KG1 (cell line): ENCODE measurements at regions not wholly inside any gene's neighbourhood (a gene's known extent, or its start where the extent isn't known, plus 50 kb on each side); places are given as distances from the start of the nearest gene placed in this dataset.
A peak's percentile ranks its signal among the peaks of the same experiment; 100 is the strongest.
"Not testable (repeated sequence)": the region's sequence is repeated elsewhere in the genome, so short reads cannot be mapped to it uniquely, and the experiment has no call there.

ENCODE experiments used
- DNase-seq: peaks from one replicate; lab custom pipeline; 2025; lab: John Stamatoyannopoulos, UW

DNA sequence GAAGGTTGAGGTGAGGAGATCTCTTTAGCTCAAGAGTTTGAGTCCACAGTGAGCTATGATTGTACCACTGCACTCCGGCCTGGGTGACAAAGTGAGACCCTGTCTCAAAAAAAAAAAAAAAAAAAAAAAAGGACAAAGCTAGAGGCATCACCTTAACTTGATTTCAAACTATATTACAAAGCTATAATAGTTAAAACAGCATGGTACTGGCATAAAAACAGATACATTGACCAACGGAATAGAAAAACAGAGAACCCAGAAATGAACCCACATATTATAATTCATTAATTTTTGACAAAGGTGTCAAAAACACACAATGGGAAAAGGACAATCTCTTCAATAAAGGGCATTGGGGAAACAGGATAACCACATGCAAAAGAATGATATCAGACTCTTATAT, 50.8 kb upstream of the MBOAT1 start:
- DNase-seq = no peak

DNA sequence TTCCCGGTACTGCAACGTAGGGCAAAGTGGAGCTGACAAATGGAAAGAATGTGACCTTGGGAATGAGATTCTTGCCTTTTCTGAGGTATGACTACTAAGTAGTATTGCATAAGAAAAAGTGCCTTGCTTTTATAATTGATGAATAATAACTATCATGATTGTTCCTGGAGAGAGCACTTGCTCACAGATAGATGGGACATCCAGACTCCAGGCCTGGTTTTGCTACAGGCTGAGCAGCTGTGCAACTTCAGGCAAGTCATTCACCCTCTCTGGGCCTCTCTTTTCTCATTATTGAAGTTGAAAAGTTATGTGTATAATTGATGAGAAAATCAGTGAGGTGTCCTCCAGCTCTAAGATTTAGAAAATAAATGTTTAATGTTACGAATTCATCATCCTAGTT, 53.6 kb upstream of the MBOAT1 start:
- DNase-seq = no peak

DNA sequence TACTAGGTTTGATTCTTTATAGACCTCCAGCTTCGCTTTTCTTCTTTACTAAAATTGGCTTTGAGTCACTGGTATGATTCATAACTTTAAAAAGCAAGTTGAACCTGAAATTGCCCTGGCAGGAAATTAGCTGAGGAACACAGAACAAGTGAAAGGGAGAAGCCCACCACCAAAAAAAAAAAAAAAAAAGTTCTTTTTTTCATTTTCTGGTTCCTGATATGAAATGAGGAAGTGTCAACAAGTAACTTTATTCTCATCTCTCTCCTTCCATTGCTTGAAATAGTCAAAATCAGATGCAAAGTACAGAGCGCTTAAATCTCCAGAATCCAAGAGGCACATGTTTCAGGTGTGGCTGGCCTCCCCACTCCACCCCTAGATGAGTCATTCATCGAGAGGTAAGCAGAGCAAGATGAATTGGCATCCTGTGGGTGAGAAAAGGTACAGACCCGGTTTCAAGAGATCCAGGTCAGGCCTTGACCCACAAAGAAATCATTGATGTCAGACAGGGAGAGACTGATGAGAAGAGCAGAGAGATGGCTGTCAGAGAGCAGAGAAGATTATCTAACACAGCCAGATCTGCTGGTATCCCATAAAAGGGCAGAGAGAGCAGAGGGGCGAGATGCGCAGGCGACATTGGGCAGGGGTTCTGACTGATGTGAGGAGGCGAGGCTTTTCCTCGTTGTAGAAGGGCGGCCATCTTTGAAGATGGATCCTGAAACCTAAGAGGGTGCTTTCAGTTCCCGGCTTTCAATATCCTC, 54.8 kb upstream of the MBOAT1 start:
- peak; percentile 11 for DNase-seq

DNA sequence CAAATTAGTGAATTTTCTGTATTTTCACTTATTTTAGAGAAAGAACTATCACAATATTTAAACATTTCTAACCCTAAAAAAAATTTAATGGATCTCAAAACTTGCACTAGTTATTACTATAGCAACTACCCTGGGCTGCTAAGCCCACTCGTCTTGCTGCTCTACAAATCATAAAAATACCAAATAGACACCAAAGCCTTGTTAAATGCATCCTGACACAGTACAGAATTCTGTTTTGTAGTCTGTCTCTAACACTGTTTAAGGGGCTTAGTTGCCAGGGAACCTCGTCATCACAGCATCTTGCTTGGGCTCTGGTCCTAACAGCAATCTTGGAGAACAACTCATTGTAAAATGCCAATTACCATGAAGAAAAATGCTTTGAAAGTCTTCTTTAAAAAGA, 56.9 kb upstream of the MBOAT1 start:
- no peak for DNase-seq

DNA sequence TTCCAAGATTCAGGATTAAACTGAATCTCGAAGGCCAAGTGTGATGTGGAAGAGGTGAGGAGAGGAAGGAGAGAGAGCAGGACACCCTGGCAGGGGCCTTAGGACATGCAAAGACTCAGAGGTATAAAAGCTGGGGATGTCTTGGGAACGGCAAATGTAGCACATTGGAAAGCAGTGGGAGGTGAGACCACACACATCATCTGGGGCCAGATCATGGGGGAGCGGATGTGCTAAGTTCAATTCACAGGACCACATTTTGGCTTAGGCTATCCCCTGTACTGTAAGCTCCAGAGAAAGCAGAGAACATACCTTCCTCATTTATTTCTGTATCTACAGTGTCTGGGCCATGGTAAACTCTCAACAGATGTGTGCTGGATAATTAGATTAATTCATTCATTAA, 59.5 kb upstream of the MBOAT1 start:
- DNase-seq = no peak

DNA sequence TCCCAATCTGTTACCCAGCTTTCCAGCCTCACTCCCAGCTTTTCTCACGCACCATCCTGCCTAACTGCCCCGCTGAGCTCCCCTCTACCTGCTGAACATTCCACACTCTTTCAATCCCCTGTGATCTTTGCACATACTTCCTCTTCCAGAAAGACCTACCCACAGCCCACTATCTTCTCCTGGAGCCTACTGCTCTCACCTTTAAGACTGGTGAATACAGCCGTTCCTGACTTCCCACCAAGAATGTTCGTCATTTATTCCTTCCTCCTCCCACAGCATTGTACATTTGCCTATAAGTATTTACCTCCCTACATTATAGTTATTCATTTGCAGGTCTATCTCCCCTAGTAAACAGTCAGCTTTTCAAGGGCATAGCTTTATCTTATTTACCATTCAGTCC, 61.9 kb upstream of the MBOAT1 start:
- DNase-seq = no peak

DNA sequence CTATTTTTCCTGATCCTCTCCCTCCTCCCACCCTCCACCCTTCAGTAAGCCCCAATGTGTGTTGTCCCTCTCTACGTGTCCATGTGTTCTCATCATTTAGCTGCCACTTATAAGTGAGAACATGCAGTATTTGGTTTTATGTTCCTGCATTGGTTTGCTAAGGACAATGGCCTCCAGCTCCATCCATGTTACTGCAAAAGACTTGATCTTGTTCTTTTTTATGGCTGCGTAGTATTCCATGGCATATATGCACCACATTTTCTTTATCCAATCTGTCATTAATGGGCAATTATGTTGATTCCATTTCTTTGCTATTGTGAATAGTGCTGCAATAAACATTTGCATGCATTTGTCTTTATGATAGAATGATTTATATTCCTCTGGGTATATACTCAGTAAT, 63.6 kb upstream of the MBOAT1 start:
- DNase-seq = not testable (repeated sequence)

DNA sequence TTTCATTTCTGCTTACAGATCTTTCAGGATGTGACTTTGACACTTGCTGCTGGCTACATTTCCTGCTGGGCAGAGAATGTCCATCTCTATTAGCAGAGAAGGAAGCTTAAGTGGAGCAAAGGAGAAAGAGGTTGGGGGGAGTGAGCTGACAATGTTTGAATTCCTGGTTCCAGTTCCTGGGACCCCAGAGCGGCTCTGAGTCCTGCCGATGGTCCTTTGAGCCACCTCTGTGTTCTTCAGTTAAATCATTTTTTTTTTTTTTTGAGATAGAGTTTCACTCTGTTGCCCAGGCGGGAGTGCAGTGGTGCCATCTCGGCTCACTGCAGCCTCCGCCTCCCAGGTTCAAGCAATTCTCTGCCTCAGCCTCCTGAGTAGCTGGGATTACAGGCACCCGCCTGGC, 65.5 kb upstream of the MBOAT1 start:
- not testable (repeated sequence) for DNase-seq

DNA sequence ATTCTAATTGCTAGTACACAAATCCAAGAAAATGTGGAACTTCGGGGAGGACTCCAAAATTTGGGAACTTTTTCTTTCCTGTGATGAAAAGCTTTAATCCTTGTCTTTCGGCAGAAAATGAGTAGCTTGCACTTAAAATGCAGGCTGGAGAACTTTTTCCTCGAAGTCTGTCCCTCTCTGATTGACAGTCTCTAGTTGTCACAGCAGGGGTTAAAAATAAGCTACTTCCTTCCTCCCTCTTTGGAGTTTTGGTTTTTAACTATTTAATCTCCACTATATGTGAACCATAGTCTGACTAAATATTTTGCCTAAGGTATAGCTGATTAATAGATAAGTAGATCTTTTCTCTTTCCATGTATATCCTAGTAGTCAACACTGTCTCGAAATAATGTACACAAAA, 66.8 kb upstream of the MBOAT1 start:
- no peak for DNase-seq

DNA sequence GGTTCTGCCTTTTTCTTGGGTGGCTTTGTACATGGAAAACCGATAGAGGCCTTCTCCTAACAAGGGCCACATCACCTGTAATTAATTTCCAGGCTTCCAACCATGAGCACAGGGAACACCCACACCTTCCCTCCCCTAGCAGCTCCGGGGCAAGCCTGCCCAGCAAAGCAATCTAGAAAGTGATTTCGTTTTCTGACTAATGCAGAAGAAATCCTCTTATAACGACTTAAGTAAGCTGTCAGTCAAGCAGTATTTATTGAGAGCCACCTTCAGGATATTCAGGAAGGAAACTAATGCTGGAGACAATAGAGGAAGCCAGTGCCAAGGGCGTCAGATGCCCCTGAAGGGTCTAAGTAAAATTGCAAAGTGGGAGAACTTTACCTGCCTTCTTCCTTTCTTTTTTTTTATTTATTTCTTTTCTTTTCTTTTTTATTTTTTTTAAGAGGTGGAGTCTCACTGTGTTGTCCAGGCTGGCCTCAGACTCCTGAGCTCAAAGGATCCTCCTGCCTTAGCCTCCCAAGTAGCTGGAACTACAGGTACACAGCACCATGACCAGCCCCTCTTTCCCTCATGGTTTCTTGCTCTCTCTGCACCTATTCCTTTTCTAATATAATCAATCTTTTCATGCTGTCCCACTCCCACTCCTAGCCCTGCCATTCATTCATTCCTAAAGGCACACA, 67.5 kb upstream of the MBOAT1 start:
- no peak for DNase-seq

DNA sequence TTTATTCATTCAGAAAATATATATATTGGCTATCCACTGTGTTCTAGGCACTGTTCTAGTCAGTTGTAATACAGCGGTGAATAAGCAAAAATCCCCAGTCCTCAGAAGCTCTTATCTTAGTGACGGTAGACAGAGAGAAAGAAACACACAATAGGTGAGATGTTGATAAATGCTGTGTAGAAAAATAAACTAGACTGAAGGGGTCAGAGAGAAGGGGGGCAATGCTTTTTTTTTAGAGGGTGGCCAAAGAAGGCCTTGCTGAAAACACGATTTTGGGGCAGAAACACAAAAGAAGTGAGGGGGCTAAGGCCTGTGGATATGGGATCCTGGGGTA, 68.0 kb upstream of the MBOAT1 start:
- DNase-seq = no peak

DNA sequence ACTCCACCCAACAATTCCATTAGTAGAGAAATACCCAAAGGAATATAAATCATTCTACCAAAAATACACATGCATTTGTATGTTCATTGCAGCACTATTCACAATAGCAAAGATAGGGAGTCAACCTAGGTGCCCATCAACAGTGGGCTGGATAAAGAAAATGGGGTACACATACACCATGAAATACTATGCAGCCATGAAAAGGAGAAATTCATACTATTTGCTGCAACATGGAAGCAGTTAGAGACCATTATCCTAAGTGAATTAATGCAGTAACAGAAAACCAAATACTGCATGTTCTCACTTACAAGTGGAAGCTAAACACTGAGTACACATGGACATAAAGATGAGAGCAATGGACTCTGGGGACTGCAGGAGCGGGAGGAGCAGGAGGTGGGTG, 72.4 kb upstream of the MBOAT1 start:
- no peak for DNase-seq

DNA sequence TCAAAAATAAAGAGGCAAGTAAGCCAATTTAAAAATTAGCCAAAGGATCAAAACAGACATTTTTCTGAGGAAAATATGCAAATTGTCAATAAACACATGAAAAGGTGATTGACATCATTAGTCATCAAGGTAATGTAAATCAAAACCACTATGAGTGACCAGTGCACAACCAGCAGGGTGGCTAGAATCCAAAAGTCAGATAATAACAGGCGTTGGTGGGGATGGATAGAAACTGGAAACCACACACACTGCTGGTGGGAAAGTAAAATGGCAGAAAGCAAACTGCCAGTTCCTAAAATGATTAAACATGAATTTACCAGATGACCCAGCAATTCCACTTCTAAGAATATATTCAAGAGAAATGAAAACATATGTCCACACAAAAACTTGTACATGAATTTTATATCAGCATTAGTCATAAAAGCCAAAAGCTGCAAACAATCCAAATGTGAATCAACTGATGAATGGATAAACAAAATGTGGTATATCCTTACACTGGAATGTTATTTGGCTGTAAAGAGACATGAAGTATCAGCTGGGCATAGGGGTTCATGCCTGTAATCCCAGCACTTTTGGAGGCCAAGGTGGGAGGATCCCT, 74.8 kb upstream of the MBOAT1 start:
- DNase-seq = no peak

DNA sequence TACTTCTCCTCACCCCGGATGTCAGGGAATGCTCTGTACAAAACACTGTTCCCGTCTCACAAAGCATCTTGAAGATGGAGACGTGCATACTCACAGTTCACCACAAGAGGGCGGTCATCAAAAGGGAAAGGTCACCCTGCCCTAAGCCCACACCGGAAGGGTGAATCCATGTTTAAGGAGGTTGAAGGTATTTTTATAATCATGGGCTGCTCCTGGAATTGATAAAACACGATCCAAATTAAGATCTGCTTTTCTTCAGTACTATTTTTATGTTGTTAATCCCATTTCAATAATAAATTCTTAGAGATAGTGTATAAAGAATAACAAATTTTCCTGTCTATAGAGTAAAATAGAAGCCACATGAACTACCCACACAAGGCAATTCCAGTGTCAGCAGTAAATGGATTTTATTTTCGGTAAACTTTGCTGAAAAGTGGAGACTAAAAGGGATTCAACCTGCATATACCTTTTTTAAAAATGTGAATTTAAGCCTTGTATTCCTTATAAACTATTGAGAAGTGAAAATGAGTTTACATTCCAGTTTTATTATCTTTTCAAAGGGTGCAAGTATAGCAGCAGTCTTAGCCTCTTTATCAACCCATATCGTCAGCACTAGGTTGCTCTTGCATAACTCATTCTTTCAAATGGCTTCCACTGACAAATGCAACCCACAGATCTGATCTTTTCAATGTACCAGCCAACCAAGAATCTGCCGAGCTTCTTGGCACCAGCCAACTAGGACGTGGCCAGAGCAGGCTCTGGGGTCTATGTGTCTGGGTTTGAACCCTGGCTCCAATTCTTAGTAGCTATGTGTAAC, 79.7 kb upstream of the MBOAT1 start:
- DNase-seq = peak; percentile 60

DNA sequence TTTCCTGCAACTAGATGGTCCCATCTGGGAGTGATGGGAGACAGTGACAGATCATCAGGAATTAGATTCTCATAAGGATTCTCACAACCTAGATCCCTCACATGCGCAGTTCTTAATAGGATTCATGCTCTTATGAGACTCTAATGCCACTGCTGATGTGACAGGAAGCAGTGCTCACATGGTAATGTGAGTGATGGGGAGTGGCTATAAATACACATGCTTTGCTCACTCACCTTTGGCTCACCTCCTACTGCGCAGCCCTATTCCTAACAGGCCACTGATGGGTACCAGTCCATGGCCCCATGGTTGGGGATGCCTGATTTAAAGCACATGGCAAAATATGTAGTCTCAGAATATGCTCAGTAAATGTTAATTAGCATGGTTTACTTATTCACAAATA, 80.6 kb upstream of the MBOAT1 start:
- no peak for DNase-seq

DNA sequence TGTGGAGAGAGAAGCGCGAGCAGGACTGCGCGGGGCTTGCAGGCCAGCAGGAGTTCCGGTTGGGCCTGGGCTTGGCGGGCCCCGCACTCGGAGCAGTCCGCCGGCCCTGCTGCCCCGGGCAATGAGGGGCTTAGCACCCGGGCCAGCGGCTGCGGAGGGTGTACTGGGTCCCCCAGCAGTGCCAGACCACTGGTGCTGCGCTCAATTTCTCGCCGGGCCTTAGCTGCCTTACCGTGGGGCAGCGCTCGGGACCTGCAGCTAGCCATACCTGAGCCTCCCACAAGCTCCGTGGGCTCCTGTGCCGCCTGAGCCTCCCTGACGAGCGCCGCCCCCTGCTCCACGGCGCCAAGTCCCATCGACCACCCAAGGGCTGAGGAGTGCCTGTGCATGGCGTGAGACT, 89.0 kb upstream of the MBOAT1 start:
- no peak for DNase-seq

DNA sequence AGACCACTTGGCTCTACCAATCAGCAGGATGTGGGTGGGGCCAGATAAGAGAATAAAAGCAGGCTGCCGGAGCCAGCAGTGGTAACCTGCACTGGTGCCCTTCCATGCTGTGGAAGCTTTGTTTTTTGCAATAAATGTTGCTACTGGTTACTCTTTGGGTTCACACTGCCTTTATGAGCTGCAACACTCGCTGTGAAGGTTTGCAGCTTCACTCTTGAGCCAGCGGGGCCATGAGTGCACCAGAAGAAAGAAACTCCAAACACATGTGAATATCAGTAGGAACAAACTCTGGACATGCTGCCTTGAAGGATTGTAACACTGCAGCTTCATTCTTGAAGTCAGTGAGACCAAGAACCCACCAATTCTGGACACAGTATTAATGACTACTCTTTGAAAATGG, 89.9 kb upstream of the MBOAT1 start:
- DNase-seq = no peak

DNA sequence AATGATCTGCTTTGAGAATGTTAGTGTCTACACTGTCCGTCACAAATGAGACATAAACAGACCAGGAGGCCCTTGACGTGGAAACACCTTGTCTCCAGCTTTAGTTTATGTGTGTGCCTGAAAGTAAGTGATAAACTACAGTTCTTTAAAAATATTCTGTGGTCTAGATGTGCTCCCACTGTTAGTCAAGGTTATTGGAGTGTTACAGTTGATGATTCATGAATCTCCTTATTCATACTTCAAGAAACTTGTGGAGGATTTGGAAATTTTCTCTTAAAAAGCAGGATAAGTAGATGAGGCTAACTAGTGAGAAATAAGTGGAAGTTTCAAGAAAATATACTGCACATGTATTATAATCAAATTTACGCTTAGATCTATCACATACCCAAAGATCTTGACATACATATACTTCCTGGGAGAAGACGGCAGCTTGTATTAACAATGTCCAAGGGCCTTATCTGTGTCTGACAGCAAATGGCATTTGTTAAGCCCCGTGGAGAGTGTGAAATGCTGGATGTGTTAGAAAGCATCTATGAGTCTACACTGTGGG, 90.5 kb upstream of the MBOAT1 start:
- no peak for DNase-seq

DNA sequence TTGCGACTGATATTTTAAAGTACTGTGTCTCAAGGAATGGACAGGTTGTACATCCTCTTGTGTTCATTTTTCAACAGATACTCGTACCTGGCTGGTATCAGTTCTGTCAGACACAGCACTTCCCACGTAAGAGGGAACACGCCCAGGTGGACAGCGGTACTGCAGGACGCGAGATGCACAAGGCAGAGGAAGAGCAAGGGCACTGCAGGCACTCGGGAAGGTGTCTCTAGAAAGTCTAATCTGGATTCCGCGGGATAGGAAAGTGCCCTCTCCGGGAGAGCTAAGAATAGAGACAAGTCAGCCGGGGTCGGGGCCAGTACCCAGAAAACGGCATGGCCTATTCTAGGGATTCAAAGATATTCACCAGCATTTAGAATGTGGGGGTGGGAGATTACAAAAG, 94.2 kb upstream of the MBOAT1 start:
- no peak for DNase-seq

DNA sequence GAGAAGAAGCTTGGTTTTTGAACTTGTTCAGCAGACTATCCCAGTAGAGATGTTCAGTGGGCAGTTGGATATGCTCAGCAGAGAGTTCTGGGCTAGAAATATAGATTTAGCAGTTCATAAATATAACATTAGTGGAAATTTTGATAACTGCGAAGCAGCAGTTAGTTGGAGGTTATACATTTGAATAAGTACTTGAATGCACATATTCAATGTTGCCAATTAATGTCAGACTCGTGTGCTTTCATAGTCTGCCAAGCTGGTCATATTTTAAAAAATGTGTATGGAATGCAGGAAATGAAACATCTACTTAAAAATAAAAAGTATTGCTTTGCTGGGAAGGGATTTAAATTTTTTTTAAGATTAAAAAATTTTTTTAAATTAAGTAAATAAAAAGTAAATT, 92.5 kb upstream of the E2F3 start:
- DNase-seq = no peak

DNA sequence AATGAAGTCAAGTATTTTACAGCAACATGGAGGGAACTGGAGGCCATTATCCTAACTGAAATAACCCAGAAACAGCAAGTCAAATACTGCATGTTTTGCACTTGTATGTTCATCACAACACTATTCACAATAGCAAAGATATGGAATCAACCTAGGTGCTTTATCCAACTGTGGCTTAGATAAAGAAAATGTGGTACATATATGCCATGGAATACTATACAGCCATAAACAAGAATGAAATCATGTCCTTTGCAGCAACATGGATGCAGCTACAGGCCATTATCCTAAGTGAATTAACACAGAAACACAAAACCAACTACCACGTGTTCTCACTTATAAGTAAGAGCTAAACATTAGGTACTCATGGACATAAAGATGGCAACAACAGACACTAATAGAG, 91.5 kb upstream of the E2F3 start:
- DNase-seq = no peak

DNA sequence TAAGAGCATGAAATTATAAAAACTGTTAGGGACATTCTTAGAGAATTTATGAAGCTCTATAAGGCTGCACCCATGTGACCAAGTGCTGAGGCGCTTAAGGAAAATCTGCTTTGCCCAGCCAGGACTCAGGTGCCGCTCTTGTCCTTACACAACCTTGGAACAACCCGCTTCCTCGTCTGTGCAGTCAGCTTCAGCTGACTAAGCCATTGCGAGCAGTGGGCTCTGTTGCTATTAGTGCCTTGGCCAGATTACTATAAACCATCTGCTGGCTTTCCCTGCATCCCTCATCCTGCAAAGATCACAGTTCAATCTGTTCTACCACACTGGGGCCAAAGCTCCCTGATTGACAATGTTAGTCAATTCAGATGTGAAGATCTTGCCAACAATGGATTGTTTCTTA, 89.1 kb upstream of the E2F3 start:
- no peak for DNase-seq

DNA sequence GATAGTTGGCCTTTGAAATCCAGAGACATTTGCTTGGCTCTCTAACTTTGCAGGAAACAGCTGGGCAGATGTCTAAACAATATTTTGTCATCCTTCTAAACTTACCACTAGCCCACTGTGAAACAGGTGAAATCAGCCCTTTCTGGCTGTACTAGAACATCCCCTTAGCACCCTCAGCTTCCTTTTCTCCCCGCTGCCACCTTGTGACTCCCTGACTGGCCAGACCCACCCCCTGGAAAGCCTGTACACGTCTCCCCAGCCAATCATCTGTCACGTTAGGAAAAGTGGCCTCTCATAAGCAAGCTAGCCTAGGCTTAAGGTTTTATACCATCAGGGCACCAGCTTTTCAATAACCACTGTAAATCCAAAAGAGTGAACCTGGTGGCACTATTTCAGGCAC, 88.6 kb upstream of the E2F3 start:
- DNase-seq = no peak
